Lower lobe of right lung (tissue), 2 donors: ENCODE measurements at regions not wholly inside any gene's neighbourhood (a gene's known extent, or its start where the extent isn't known, plus 50 kb on each side); places are given as distances from the start of the nearest gene placed in this dataset.

ENCODE experiments used
- ATAC-seq, 2 donors: fragments of 200-7000 bp; cut with Tn5 transposase; one replicate each; pipeline ENCODE4 v1.9.1; 2020 to 2022; ENCODE audit warnings: mild to moderate bottlenecking in 2 of 2, moderate library complexity in 2 of 2
- DNase-seq: peaks from one replicate; pipeline ENCODE4 v3.0.0-alpha.2; 2020
- H3K27ac ChIP-seq: fragments of 200-600 bp; one replicate; pipeline ENCODE4 v1.8.0; 2022
- H3K27me3 ChIP-seq: fragments of 200-600 bp; one replicate; pipeline ENCODE4 v1.8.0; 2022; ENCODE audit warnings: low read depth
- H3K36me3 ChIP-seq: fragments of 200-600 bp; one replicate; pipeline ENCODE4 v1.8.0; 2022; ENCODE audit warnings: mild to moderate bottlenecking
- H3K4me1 ChIP-seq: fragments of 200-600 bp; one replicate; pipeline ENCODE4 v1.8.0; 2022
- H3K4me3 ChIP-seq: fragments of 200-600 bp; one replicate; pipeline ENCODE4 v1.8.0; 2022; ENCODE audit warnings: mild to moderate bottlenecking
- H3K9me3 ChIP-seq: fragments of 200-600 bp; one replicate; pipeline ENCODE4 v1.8.0; 2022
- intact Hi-C: fragments of 100-400 bp; cut with DNase I; formaldehyde crosslinking; loops from one replicate; pipeline ENCODE4 v1.11.0; 2022
- TF ChIP-seq, protein P1 (sequence below): fragments of 200-600 bp; IDR thresholded peaks from one replicate; pipeline ENCODE4 v1.8.0; 2022; ENCODE audit warnings: antibody characterized with exemption, mild to moderate bottlenecking
- donor health status: DM: no; HTN: yes; CAD: no; lungs with severe emphysema.

- Histone ChIP-seq H3K9me3 (no peaks in the 10 kb centered on the region), H3K4me1 (no peaks in the 10 kb centered on the region), H3K27ac (no peak overlapping the region), H3K4me3 (no peak overlapping the region), H3K36me3 (no peaks in the 10 kb centered on the region), H3K27me3 (peaks cover 15% of the 10 kb centered on the region)
- intact Hi-C loops: no loop called here
- no peak for ATAC-seq
- TF ChIP-seq, protein P1, sequence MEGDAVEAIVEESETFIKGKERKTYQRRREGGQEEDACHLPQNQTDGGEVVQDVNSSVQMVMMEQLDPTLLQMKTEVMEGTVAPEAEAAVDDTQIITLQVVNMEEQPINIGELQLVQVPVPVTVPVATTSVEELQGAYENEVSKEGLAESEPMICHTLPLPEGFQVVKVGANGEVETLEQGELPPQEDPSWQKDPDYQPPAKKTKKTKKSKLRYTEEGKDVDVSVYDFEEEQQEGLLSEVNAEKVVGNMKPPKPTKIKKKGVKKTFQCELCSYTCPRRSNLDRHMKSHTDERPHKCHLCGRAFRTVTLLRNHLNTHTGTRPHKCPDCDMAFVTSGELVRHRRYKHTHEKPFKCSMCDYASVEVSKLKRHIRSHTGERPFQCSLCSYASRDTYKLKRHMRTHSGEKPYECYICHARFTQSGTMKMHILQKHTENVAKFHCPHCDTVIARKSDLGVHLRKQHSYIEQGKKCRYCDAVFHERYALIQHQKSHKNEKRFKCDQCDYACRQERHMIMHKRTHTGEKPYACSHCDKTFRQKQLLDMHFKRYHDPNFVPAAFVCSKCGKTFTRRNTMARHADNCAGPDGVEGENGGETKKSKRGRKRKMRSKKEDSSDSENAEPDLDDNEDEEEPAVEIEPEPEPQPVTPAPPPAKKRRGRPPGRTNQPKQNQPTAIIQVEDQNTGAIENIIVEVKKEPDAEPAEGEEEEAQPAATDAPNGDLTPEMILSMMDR: no peak
- no peak for DNase-seq
These were observed 320.2 kb downstream of the MATN1 start for GRCh38 chr1:30403061-30403645.

- Histone ChIP-seq H3K9me3 (no peaks in the 10 kb centered on the region), H3K27me3 (peaks cover 15% of the 10 kb centered on the region), H3K4me1 (no peaks in the 10 kb centered on the region), H3K36me3 (no peaks in the 10 kb centered on the region), H3K27ac (no peak overlapping the region), H3K4me3 (no peak overlapping the region)
- TF ChIP-seq, protein P1: no peak
- intact Hi-C loops: no loop called here
- ATAC-seq (no peak), DNase-seq (no peak)
These were observed 321.4 kb downstream of the MATN1 start for GRCh38 chr1:30402031-30402430.

DNA sequence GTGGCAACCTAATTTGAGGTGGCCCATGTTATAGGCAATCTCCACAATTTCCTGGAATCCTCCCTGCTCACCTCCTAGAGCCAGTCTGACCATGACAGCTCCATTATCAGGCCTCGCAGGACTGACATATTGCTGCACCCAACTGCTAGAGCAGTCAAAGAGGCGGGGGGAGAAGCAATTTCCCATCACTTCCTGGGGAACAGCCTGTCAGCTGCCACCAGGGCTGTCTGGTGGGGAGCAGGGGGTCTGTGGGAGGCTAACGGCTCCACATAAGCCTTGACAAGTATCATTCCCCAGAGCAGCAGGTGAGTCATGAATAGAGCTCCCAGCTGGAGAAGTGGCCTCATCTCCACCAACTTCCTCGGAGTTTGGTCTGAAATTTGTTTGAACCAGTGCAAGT, 322.9 kb downstream of the MATN1 start:
- DNase-seq (no peak), ATAC-seq (no peak)
- Histone ChIP-seq H3K36me3 (no peaks in the 10 kb centered on the region), H3K9me3 (no peaks in the 10 kb centered on the region), H3K27me3 (peaks cover 8% of the 10 kb centered on the region), H3K27ac (no peak overlapping the region), H3K4me3 (no peak overlapping the region), H3K4me1 (no peaks in the 10 kb centered on the region)
- TF ChIP-seq, protein P1: no peak
- intact Hi-C loops: no loop called here

- no peak for ATAC-seq
- Histone ChIP-seq H3K27ac (no peak overlapping the region), H3K36me3 (no peaks in the 10 kb centered on the region), H3K9me3 (no peaks in the 10 kb centered on the region), H3K27me3 (peaks cover 8% of the 10 kb centered on the region), H3K4me3 (no peak overlapping the region), H3K4me1 (no peaks in the 10 kb centered on the region)
- intact Hi-C loops: no loop called here
- DNase-seq: no peak
- TF ChIP-seq, protein P1: no peak
These were observed 324.4 kb downstream of the MATN1 start for GRCh38 chr1:30399026-30399425.

DNA sequence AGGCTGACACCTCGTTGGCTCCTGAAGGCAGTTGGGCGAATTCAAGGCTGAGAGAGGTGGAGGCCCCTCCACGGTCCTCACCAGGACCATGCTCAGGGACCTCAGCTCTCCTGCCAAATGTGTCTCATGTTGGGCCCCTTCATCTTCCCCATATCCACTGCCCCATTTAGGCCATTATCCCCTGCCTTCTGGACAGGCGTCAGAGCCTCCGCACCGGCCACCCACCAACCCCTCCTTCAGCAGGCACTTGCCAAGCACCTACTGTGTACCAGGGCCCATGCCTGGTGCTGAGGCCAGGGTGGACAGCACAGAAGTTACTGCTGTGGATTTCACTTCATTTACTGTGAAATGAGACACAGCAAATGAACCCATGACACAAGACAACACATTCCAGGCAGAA, 325.8 kb downstream of the MATN1 start:
- H3K27ac ChIP-seq: no peak overlapping the region
- intact Hi-C loops: no loop called here
- H3K4me3 ChIP-seq: no peak overlapping the region
- no peaks in the 10 kb centered on the region for H3K4me1 ChIP-seq
- H3K27me3 ChIP-seq: peaks cover 8% of the 10 kb centered on the region
- H3K9me3 ChIP-seq: no peaks in the 10 kb centered on the region
- DNase-seq (no peak), ATAC-seq (no peak)
- H3K36me3 ChIP-seq: no peaks in the 10 kb centered on the region
- TF ChIP-seq, protein P1: no peak
